ENCODE measurements at regions not wholly inside any gene's neighbourhood (a gene's known extent, or its start where the extent isn't known, plus 50 kb on each side); places are given as distances from the start of the nearest gene placed in this dataset.

GRCh38 chrX:39418731-39419638, 617.7 kb downstream of the MID1IP1 start:
- TF ChIP-seq POLR2A (conservative IDR thresholded peaks at IDR 0.05) (no peak), CTCF (IDR thresholded peaks at IDR 0.05 in 2 of 3, conservative IDR thresholded peaks at IDR 0.05 in 1 of 3; ENCODE audit: insufficient read depth in 2 of 3, low read depth in 1 of 3, low read length in 3 of 3) (no peak), NFRKB (IDR thresholded peaks at IDR 0.05; ENCODE audit: low read depth) (no peak), POLR2AphosphoS5 (IDR thresholded peaks at IDR 0.05; ENCODE audit: control insufficient read depth, insufficient read depth, low read depth, low read length) (no peak), HNRNPH1 (optimal IDR thresholded peaks at IDR 0.05; ENCODE audit: low read depth, low read length) (no peak), YBX1 (IDR thresholded peaks at IDR 0.05) (no peak), DNMT1 (IDR thresholded peaks at IDR 0.05) (no peak), CEBPB (tag; IDR thresholded peaks at IDR 0.05) (no peak), EZH2 (IDR thresholded peaks at IDR 0.05; ENCODE audit: borderline replicate concordance, low read depth, low read length) (no peak), THAP7 (CRISPR knock-in tag; IDR thresholded peaks at IDR 0.05) (no peak)
